ENCODE measurements at regions not wholly inside any gene's neighbourhood (a gene's known extent, or its start where the extent isn't known, plus 50 kb on each side); places are given as distances from the start of the nearest gene placed in this dataset.
"Not testable (repeated sequence)": the region's sequence is repeated elsewhere in the genome, so short reads cannot be mapped to it uniquely, and the experiment has no call there.

DNA sequence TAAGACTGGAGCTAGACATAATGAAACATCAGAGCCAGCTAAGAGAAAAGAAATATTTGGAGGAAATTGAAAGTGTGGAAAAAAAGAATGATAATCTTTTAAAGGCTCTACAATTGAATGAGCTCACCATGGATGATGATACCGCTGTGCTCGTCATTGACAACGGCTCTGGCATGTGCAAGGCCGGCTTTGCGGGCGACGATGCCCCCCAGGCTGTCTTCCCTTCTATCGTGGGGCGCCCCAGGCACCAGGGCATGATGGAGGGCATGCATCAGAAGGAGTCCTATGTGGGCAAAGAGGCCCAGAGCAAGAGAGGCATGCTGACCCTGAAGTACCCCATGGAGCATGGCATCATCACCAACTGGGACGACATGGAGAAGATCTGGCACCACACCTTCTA is 98.3 kb downstream of the CCDC74A start:
- FAIRE-seq; dilution Hi-C loops (cut with MboI; ENCODE audit: extremely low pct_ligation_motif_present, low sequenced_read_pairs); DNase-seq (ENCODE audit: low read depth, low spot score): not testable (repeated sequence)

DNA sequence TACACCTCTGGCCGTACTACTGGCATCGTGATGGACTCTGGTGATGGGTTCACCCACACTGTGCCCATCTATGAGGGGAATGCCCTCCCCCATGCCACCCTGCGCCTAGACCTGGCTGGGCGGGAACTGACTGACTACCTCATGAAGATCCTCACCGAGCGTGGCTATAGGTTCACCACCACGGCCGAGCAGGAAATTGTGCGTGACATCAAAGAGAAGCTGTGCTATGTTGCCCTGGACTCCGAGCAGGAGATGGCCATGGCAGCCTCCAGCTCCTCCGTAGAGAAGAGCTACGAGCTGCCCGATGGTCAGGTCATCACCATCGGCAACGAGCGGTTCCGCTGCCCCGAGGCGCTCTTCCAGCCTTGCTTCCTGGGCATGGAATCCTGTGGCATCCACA is 98.9 kb downstream of the CCDC74A start:
- H3K9ac ChIP-seq (ENCODE audit: control insufficient read depth, extremely low read depth, insufficient read depth, low read length); H3K79me2 ChIP-seq (ENCODE audit: control insufficient read depth, insufficient read depth, low read length); H3K27me3 ChIP-seq (ENCODE audit: control insufficient read depth, extremely low read depth, insufficient read depth, low read length); FAIRE-seq; H4K20me1 ChIP-seq (ENCODE audit: control insufficient read depth, extremely low read depth, insufficient read depth, low read length); H3K4me1 ChIP-seq (ENCODE audit: control insufficient read depth, extremely low read depth, insufficient read depth, low read length); H3K4me2 ChIP-seq (ENCODE audit: control insufficient read depth, extremely low read depth, insufficient read depth, low read depth, low read length); H3K4me3 ChIP-seq (ENCODE audit: control insufficient read depth in 2 of 3, extremely low read depth in 1 of 3, insufficient read depth in 2 of 3, low read depth in 1 of 3, low read length in 3 of 3); H3K36me3 ChIP-seq (ENCODE audit: control insufficient read depth in 2 of 2, extremely low read depth in 1 of 2, insufficient read depth in 2 of 2, low read length in 2 of 2); DNase-seq (ENCODE audit: low read depth, low spot score); dilution Hi-C loops (cut with MboI; ENCODE audit: extremely low pct_ligation_motif_present, low sequenced_read_pairs); H3K9me1 ChIP-seq (ENCODE audit: control insufficient read depth, extremely low read depth, insufficient read depth, low read length); H3K9me3 ChIP-seq (ENCODE audit: control insufficient read depth, low read depth, low read length); H2AFZ ChIP-seq (ENCODE audit: control insufficient read depth, low read length); H3K27ac ChIP-seq (ENCODE audit: control insufficient read depth, insufficient read depth, low read length): not testable (repeated sequence)

More for the DNA sequence above, 98.3 kb downstream of the CCDC74A start:
- H3K9me3 ChIP-seq (ENCODE audit: control insufficient read depth, low read depth, low read length); H3K27me3 ChIP-seq (ENCODE audit: control insufficient read depth, extremely low read depth, insufficient read depth, low read length); H3K4me2 ChIP-seq (ENCODE audit: control insufficient read depth, extremely low read depth, insufficient read depth, low read depth, low read length); H3K4me1 ChIP-seq (ENCODE audit: control insufficient read depth, extremely low read depth, insufficient read depth, low read length); H3K9me1 ChIP-seq (ENCODE audit: control insufficient read depth, extremely low read depth, insufficient read depth, low read length); H3K4me3 ChIP-seq (ENCODE audit: control insufficient read depth in 2 of 3, extremely low read depth in 1 of 3, insufficient read depth in 2 of 3, low read depth in 1 of 3, low read length in 3 of 3); H3K27ac ChIP-seq (ENCODE audit: control insufficient read depth, insufficient read depth, low read length); H3K9ac ChIP-seq (ENCODE audit: control insufficient read depth, extremely low read depth, insufficient read depth, low read length); H3K36me3 ChIP-seq (ENCODE audit: control insufficient read depth in 2 of 2, extremely low read depth in 1 of 2, insufficient read depth in 2 of 2, low read length in 2 of 2); H2AFZ ChIP-seq (ENCODE audit: control insufficient read depth, low read length); H4K20me1 ChIP-seq (ENCODE audit: control insufficient read depth, extremely low read depth, insufficient read depth, low read length); H3K79me2 ChIP-seq (ENCODE audit: control insufficient read depth, insufficient read depth, low read length): not testable (repeated sequence)

DNA sequence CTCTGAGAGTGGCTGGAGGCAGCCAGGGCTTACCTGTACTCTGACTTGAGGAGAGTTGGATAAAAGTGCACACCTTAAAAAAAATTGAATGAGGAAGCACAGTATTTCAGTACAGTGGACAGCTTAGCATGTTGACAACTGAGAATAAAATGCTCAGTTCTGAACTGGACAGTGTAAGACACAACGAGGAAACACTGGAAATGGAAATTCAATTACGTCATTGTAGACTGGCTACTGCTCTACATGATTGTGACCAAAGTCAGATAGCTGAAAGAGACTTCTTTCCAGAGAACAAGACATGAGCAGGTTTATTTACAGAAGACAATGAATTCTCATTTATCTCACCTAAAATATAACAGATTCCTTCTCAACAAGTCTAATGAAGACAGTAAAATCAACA is 100.1 kb downstream of the CCDC74A start:
- H3K9ac ChIP-seq (ENCODE audit: control insufficient read depth, extremely low read depth, insufficient read depth, low read length); H3K4me3 ChIP-seq (ENCODE audit: control insufficient read depth in 2 of 3, extremely low read depth in 1 of 3, insufficient read depth in 2 of 3, low read depth in 1 of 3, low read length in 3 of 3); H4K20me1 ChIP-seq (ENCODE audit: control insufficient read depth, extremely low read depth, insufficient read depth, low read length); H3K27me3 ChIP-seq (ENCODE audit: control insufficient read depth, extremely low read depth, insufficient read depth, low read length); H3K9me1 ChIP-seq (ENCODE audit: control insufficient read depth, extremely low read depth, insufficient read depth, low read length); FAIRE-seq; H3K79me2 ChIP-seq (ENCODE audit: control insufficient read depth, insufficient read depth, low read length); H3K27ac ChIP-seq (ENCODE audit: control insufficient read depth, insufficient read depth, low read length); H3K9me3 ChIP-seq (ENCODE audit: control insufficient read depth, low read depth, low read length); dilution Hi-C loops (cut with MboI; ENCODE audit: extremely low pct_ligation_motif_present, low sequenced_read_pairs); H3K4me2 ChIP-seq (ENCODE audit: control insufficient read depth, extremely low read depth, insufficient read depth, low read depth, low read length); H3K4me1 ChIP-seq (ENCODE audit: control insufficient read depth, extremely low read depth, insufficient read depth, low read length); H3K36me3 ChIP-seq (ENCODE audit: control insufficient read depth in 2 of 2, extremely low read depth in 1 of 2, insufficient read depth in 2 of 2, low read length in 2 of 2); DNase-seq (ENCODE audit: low read depth, low spot score); H2AFZ ChIP-seq (ENCODE audit: control insufficient read depth, low read length): not testable (repeated sequence)

DNA sequence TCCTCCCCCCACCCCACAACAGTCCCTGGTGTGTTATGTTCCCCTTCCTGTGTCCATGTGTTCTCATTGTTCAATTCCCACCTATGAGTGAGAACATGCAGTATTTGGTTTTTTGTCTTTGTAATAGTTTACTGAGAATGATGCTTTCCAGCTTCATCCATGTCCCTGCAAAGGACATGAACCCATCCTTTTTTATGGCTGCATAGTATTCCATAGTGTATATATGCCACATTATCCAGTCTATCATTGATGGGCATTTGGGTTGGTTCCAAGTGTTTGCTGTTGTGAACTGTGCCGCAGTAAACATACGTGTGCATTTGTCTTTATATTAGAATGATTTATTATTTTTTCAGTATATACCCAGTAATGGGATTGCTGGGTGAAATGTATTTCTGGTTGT is 104.0 kb downstream of the CCDC74A start:
- FAIRE-seq; dilution Hi-C loops (cut with MboI; ENCODE audit: extremely low pct_ligation_motif_present, low sequenced_read_pairs); H3K9me1 ChIP-seq (ENCODE audit: control insufficient read depth, extremely low read depth, insufficient read depth, low read length); DNase-seq (ENCODE audit: low read depth, low spot score); H2AFZ ChIP-seq (ENCODE audit: control insufficient read depth, low read length); H3K27me3 ChIP-seq (ENCODE audit: control insufficient read depth, extremely low read depth, insufficient read depth, low read length); H3K27ac ChIP-seq (ENCODE audit: control insufficient read depth, insufficient read depth, low read length); H3K4me1 ChIP-seq (ENCODE audit: control insufficient read depth, extremely low read depth, insufficient read depth, low read length); H3K4me3 ChIP-seq (ENCODE audit: control insufficient read depth in 2 of 3, extremely low read depth in 1 of 3, insufficient read depth in 2 of 3, low read depth in 1 of 3, low read length in 3 of 3); H3K4me2 ChIP-seq (ENCODE audit: control insufficient read depth, extremely low read depth, insufficient read depth, low read depth, low read length); H3K36me3 ChIP-seq (ENCODE audit: control insufficient read depth in 2 of 2, extremely low read depth in 1 of 2, insufficient read depth in 2 of 2, low read length in 2 of 2); H3K9ac ChIP-seq (ENCODE audit: control insufficient read depth, extremely low read depth, insufficient read depth, low read length); H4K20me1 ChIP-seq (ENCODE audit: control insufficient read depth, extremely low read depth, insufficient read depth, low read length); H3K9me3 ChIP-seq (ENCODE audit: control insufficient read depth, low read depth, low read length); H3K79me2 ChIP-seq (ENCODE audit: control insufficient read depth, insufficient read depth, low read length): not testable (repeated sequence)

DNA sequence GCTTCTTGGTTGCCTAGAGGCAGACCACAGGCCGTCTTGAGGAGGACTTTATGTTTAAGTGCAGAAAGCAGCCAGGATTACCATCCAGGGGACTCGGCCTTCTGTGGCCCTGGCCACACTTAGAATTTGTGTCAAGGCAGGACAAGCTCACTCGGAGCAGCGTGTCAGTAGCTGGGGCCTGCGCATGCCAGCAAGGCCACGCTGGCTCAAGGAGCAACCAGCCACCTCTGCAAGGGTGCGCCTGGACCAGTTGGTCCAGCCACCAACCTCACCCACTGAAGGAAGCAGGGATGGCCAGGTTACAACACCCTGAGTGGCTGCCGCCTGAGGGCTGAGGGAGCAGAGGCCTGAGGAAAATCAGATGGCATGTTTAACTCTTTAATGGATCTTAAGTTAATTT is 105.7 kb downstream of the CCDC74A start:
- H3K27me3 ChIP-seq (ENCODE audit: control insufficient read depth, extremely low read depth, insufficient read depth, low read length); dilution Hi-C loops (cut with MboI; ENCODE audit: extremely low pct_ligation_motif_present, low sequenced_read_pairs): not testable (repeated sequence)

More for the DNA sequence above, 105.7 kb downstream of the CCDC74A start:
- H4K20me1 ChIP-seq (ENCODE audit: control insufficient read depth, extremely low read depth, insufficient read depth, low read length); H3K4me1 ChIP-seq (ENCODE audit: control insufficient read depth, extremely low read depth, insufficient read depth, low read length); H3K79me2 ChIP-seq (ENCODE audit: control insufficient read depth, insufficient read depth, low read length); H3K9me3 ChIP-seq (ENCODE audit: control insufficient read depth, low read depth, low read length); H3K27ac ChIP-seq (ENCODE audit: control insufficient read depth, insufficient read depth, low read length); DNase-seq (ENCODE audit: low read depth, low spot score); H3K9me1 ChIP-seq (ENCODE audit: control insufficient read depth, extremely low read depth, insufficient read depth, low read length); H3K4me2 ChIP-seq (ENCODE audit: control insufficient read depth, extremely low read depth, insufficient read depth, low read depth, low read length); H3K36me3 ChIP-seq (ENCODE audit: control insufficient read depth in 2 of 2, extremely low read depth in 1 of 2, insufficient read depth in 2 of 2, low read length in 2 of 2); H3K4me3 ChIP-seq (ENCODE audit: control insufficient read depth in 2 of 3, extremely low read depth in 1 of 3, insufficient read depth in 2 of 3, low read depth in 1 of 3, low read length in 3 of 3); H2AFZ ChIP-seq (ENCODE audit: control insufficient read depth, low read length); H3K9ac ChIP-seq (ENCODE audit: control insufficient read depth, extremely low read depth, insufficient read depth, low read length); FAIRE-seq: not testable (repeated sequence)
